Mammary epithelial cell (primary cell): ENCODE measurements at regions not wholly inside any gene's neighbourhood (a gene's known extent, or its start where the extent isn't known, plus 50 kb on each side); places are given as distances from the start of the nearest gene placed in this dataset.

ENCODE experiments used
- CTCF ChIP-seq, 2 donors: IDR thresholded peaks in 1 of 2; conservative IDR thresholded peaks in 1 of 2; 2 replicates each; pipeline ENCODE4 v1.5.1; 2011 to 2012; ENCODE audit warnings: inconsistent platforms in 2 of 2, low read length in 2 of 2, mild to moderate bottlenecking in 2 of 2, control low read depth in 1 of 2, low read depth in 1 of 2; ENCODE audit not compliant: insufficient read depth in 1 of 2; ENCODE audit errors: extremely low read depth in 1 of 2
- EZH2 ChIP-seq: IDR thresholded peaks from 2 replicates; pipeline ENCODE4 v1.6.1; 2012; ENCODE audit warnings: low read length, inconsistent platforms, borderline replicate concordance

GRCh38 chr1:189510827-189511226 is 966.8 kb downstream of the BRINP3 start:
- TF ChIP-seq EZH2 (no peak), CTCF (conservative IDR thresholded peaks at IDR 0.05 in 1 of 2, IDR thresholded peaks at IDR 0.05 in 1 of 2; ENCODE audit: extremely low read depth in 1 of 2, insufficient read depth in 1 of 2, low read depth in 1 of 2, low read length in 2 of 2) (no peak)
